ENCODE measurements at regions not wholly inside any gene's neighbourhood (a gene's known extent, or its start where the extent isn't known, plus 50 kb on each side); places are given as distances from the start of the nearest gene placed in this dataset.
"Not testable (repeated sequence)": the region's sequence is repeated elsewhere in the genome, so short reads cannot be mapped to it uniquely, and the experiment has no call there.

GRCh38 chr9:7443541-7443940, 356.0 kb downstream of the DMAC1 start:
- DNase-seq (ENCODE audit: low spot score) = no peak
- H3K4me1 Mint-ChIP-seq (ENCODE audit: low read depth) = peaks cover 13% of the 10 kb centered on the region
- no peak overlapping the region for H3K4me3 Mint-ChIP-seq (ENCODE audit: unreplicated experiment)
- H3K27ac Mint-ChIP-seq (ENCODE audit: unreplicated experiment) = no peak overlapping the region
- no peaks in the 10 kb centered on the region for H3K36me3 Mint-ChIP-seq (ENCODE audit: low read depth)
- TF ChIP-seq CTCF (IDR thresholded peaks at IDR 0.05) = no peak
- H3K27me3 Mint-ChIP-seq (ENCODE audit: low read depth) = no peaks in the 10 kb centered on the region
- H3K9me3 Mint-ChIP-seq (ENCODE audit: low read depth) = peaks cover 4% of the 10 kb centered on the region

GRCh38 chr9:7439355-7439995, 360.1 kb downstream of the DMAC1 start:
- no peaks in the 10 kb centered on the region for H3K36me3 Mint-ChIP-seq (ENCODE audit: low read depth)
- peaks cover 7% of the 10 kb centered on the region for H3K9me3 Mint-ChIP-seq (ENCODE audit: low read depth)
- H3K4me3 Mint-ChIP-seq (ENCODE audit: unreplicated experiment) = no peak overlapping the region
- no peak overlapping the region for H3K27ac Mint-ChIP-seq (ENCODE audit: unreplicated experiment)
- H3K27me3 Mint-ChIP-seq (ENCODE audit: low read depth) = peaks cover 2% of the 10 kb centered on the region
- peaks cover 13% of the 10 kb centered on the region for H3K4me1 Mint-ChIP-seq (ENCODE audit: low read depth)
- no peak for TF ChIP-seq CTCF (IDR thresholded peaks at IDR 0.05)
- no peak for DNase-seq (ENCODE audit: low spot score)

GRCh38 chr9:7436754-7437153, 362.8 kb downstream of the DMAC1 start:
- TF ChIP-seq CTCF (IDR thresholded peaks at IDR 0.05) = no peak
- H3K4me1 Mint-ChIP-seq (ENCODE audit: low read depth) = peaks cover 9% of the 10 kb centered on the region
- peaks cover 2% of the 10 kb centered on the region for H3K27me3 Mint-ChIP-seq (ENCODE audit: low read depth)
- H3K36me3 Mint-ChIP-seq (ENCODE audit: low read depth) = no peaks in the 10 kb centered on the region
- no peak overlapping the region for H3K4me3 Mint-ChIP-seq (ENCODE audit: unreplicated experiment)
- no peak for DNase-seq (ENCODE audit: low spot score)
- H3K27ac Mint-ChIP-seq (ENCODE audit: unreplicated experiment) = no peak overlapping the region
- peaks cover 21% of the 10 kb centered on the region for H3K9me3 Mint-ChIP-seq (ENCODE audit: low read depth)

- H3K27me3 Mint-ChIP-seq (ENCODE audit: low read depth) = peaks cover 2% of the 10 kb centered on the region
- H3K4me3 Mint-ChIP-seq (ENCODE audit: unreplicated experiment) = no peak overlapping the region
- H3K9me3 Mint-ChIP-seq (ENCODE audit: low read depth) = peaks cover 35% of the 10 kb centered on the region
- no peak overlapping the region for H3K27ac Mint-ChIP-seq (ENCODE audit: unreplicated experiment)
- DNase-seq (ENCODE audit: low spot score) = no peak
- H3K36me3 Mint-ChIP-seq (ENCODE audit: low read depth) = no peaks in the 10 kb centered on the region
- no peaks in the 10 kb centered on the region for H3K4me1 Mint-ChIP-seq (ENCODE audit: low read depth)
- no peak for TF ChIP-seq CTCF (IDR thresholded peaks at IDR 0.05)
Observed at GRCh38 chr9:7433508-7434292, 365.9 kb downstream of the DMAC1 start.

GRCh38 chr9:7432989-7433388, 366.6 kb downstream of the DMAC1 start:
- Mint-ChIP-seq H3K36me3 (ENCODE audit: low read depth) (no peaks in the 10 kb centered on the region), H3K4me3 (ENCODE audit: unreplicated experiment) (no peak overlapping the region), H3K9me3 (ENCODE audit: low read depth) (peaks cover 39% of the 10 kb centered on the region), H3K27me3 (ENCODE audit: low read depth) (peaks cover 2% of the 10 kb centered on the region), H3K27ac (ENCODE audit: unreplicated experiment) (no peak overlapping the region), H3K4me1 (ENCODE audit: low read depth) (no peaks in the 10 kb centered on the region)
- DNase-seq (ENCODE audit: low spot score) = no peak
- no peak for TF ChIP-seq CTCF (IDR thresholded peaks at IDR 0.05)

- peaks cover 21% of the 10 kb centered on the region for H3K9me3 Mint-ChIP-seq (ENCODE audit: low read depth)
Observed at GRCh38 chr9:7417397-7417796, 382.2 kb downstream of the DMAC1 start.

More at GRCh38 chr9:7417397-7417796, 382.2 kb downstream of the DMAC1 start:
- DNase-seq (ENCODE audit: low spot score); H3K27me3 Mint-ChIP-seq (ENCODE audit: low read depth); H3K27ac Mint-ChIP-seq (ENCODE audit: unreplicated experiment); H3K4me3 Mint-ChIP-seq (ENCODE audit: unreplicated experiment); H3K36me3 Mint-ChIP-seq (ENCODE audit: low read depth); H3K4me1 Mint-ChIP-seq (ENCODE audit: low read depth): not testable (repeated sequence)
